ENCODE measurements at regions not wholly inside any gene's neighbourhood (a gene's known extent, or its start where the extent isn't known, plus 50 kb on each side); places are given as distances from the start of the nearest gene placed in this dataset.

DNA sequence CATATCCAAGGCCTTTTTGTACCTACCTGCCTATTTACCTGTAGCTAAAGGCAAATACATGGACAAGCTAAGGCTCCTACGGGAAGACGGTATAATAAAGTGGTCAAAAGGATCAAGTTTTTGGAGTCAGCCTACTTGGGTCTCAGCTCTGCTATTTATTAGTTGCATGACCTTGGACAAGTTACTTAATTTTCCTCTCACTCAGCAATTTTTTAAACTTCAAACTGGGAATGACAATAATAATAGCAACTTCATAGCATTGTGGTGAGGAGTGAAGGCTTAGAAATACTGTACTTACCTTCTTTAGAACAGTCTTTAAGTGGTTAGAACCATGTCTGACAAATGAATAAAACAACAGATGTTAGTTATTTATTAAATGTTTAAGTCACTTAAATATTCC, 60.2 kb upstream of the SLC35F3 start:
- TF ChIP-seq EZH2 (IDR thresholded peaks at IDR 0.05; ENCODE audit: low read length, unreplicated experiment): no peak
- TF ChIP-seq, protein P1, sequence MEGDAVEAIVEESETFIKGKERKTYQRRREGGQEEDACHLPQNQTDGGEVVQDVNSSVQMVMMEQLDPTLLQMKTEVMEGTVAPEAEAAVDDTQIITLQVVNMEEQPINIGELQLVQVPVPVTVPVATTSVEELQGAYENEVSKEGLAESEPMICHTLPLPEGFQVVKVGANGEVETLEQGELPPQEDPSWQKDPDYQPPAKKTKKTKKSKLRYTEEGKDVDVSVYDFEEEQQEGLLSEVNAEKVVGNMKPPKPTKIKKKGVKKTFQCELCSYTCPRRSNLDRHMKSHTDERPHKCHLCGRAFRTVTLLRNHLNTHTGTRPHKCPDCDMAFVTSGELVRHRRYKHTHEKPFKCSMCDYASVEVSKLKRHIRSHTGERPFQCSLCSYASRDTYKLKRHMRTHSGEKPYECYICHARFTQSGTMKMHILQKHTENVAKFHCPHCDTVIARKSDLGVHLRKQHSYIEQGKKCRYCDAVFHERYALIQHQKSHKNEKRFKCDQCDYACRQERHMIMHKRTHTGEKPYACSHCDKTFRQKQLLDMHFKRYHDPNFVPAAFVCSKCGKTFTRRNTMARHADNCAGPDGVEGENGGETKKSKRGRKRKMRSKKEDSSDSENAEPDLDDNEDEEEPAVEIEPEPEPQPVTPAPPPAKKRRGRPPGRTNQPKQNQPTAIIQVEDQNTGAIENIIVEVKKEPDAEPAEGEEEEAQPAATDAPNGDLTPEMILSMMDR (conservative IDR thresholded peaks at IDR 0.05; ENCODE audit: low read depth, low read length): no peak
